Lung (tissue), 11 donors: ENCODE measurements at regions not wholly inside any gene's neighbourhood (a gene's known extent, or its start where the extent isn't known, plus 50 kb on each side); places are given as distances from the start of the nearest gene placed in this dataset.
"Not testable (repeated sequence)": the region's sequence is repeated elsewhere in the genome, so short reads cannot be mapped to it uniquely, and the experiment has no call there.

Source experiments
- ATAC-seq: fragments of 200-7000 bp; cut with Tn5 transposase; one replicate; pipeline ENCODE4 v1.9.1; 2020; ENCODE audit warnings: moderate number of reproducible peaks; ENCODE audit not compliant: insufficient read depth, low FRiP score
- DNase-seq, 3 donors: peaks; one replicate each; pipeline ENCODE4 v3.0.0-alpha.2; 2013 to 2017
- H3K27ac ChIP-seq, 2 donors: one replicate each; pipeline ENCODE4 v1.5.1; 2013; ENCODE audit warnings: mild to moderate bottlenecking in 2 of 2, moderate library complexity in 2 of 2, control low read depth in 1 of 2, inconsistent platforms in 1 of 2, low read depth in 1 of 2, low read length in 1 of 2
- H3K27me3 ChIP-seq, 3 donors: one replicate each; pipeline ENCODE4 v1.5.1; 2013; ENCODE audit warnings: low read length in 2 of 3; ENCODE audit not compliant: control insufficient read depth in 3 of 3, insufficient read depth in 3 of 3
- H3K36me3 ChIP-seq, 4 donors: one replicate each; pipeline ENCODE4 v1.5.1; 2013; ENCODE audit warnings: low read length in 4 of 4, mild to moderate bottlenecking in 1 of 4, moderate library complexity in 1 of 4; ENCODE audit not compliant: control insufficient read depth in 4 of 4, insufficient read depth in 4 of 4
- H3K4me1 ChIP-seq, 5 donors: one replicate each; pipeline ENCODE4 v1.5.1; 2013; ENCODE audit warnings: low read length in 5 of 5, mild to moderate bottlenecking in 2 of 5, moderate library complexity in 1 of 5; ENCODE audit not compliant: control insufficient read depth in 5 of 5, insufficient read depth in 5 of 5
- H3K4me3 ChIP-seq: one replicate; pipeline ENCODE4 v1.5.1; 2013; ENCODE audit warnings: mild to moderate bottlenecking, control low read depth, moderate library complexity
- H3K9ac ChIP-seq, 2 donors: one replicate each; pipeline ENCODE4 v1.5.1; 2013; ENCODE audit warnings: low read length in 2 of 2, control low read depth in 1 of 2; ENCODE audit not compliant: insufficient read depth in 1 of 2
- H3K9me3 ChIP-seq, 4 donors: one replicate each; pipeline ENCODE4 v1.5.1; 2013; ENCODE audit warnings: low read length in 3 of 4, mild to moderate bottlenecking in 1 of 4, moderate library complexity in 1 of 4; ENCODE audit not compliant: control insufficient read depth in 4 of 4, insufficient read depth in 3 of 4
- CTCF ChIP-seq: IDR thresholded peaks from 2 replicates; pipeline ENCODE4 v1.5.1; 2012; ENCODE audit warnings: mild to moderate bottlenecking; ENCODE audit errors: control extremely low read depth, extremely low read depth
- WGBS, 2 donors: extraction: QIAGEN DNeasy Blood & Tissue Kit; methylation state at CpG; one replicate each; pipeline ENCODE4 v1.1.7; 2013; 5-methylcytosine and 5-hydroxymethylcytosine counted together
- donor health status: control.
- donor health status: control.
- donor health status: Bipolar disorder and iron deficiency.
- donor health status: healthy.
- donor health status: DM: yes; HTN: yes; CAD: no.

- DNase-seq, result no peak
- H3K9ac ChIP-seq, result no peak overlapping the region
- H3K27me3 ChIP-seq, result no peaks in the 10 kb centered on the region
- WGBS, 2 donors, result 54 to 61% methylated on average over 9 of the region's 9 CpGs
- peaks cover 0 to 8% (median 3%) of the 10 kb centered on the region in 5 donors for H3K4me1 ChIP-seq
- H3K4me3 ChIP-seq, result no peak overlapping the region
- H3K36me3 ChIP-seq, result no peaks in the 10 kb centered on the region
- peak overlapping the region in 1 of 2 donors; percentile 68 for H3K27ac ChIP-seq
- TF ChIP-seq CTCF, result no peak
- no peaks in the 10 kb centered on the region for H3K9me3 ChIP-seq
- ATAC-seq, result peak; percentile 56
Measured at GRCh38 chr1:234851450-234852438, 241.8 kb upstream of the IRF2BP2 start.

GRCh38 chr1:234849832-234850231 is 239.9 kb upstream of the IRF2BP2 start:
- Histone ChIP-seq H3K9ac (no peak overlapping the region), H3K4me1 (peaks cover 0 to 8% (median 0%) of the 10 kb centered on the region in 5 donors), H3K4me3 (no peak overlapping the region), H3K27me3 (no peaks in the 10 kb centered on the region), H3K36me3 (no peaks in the 10 kb centered on the region), H3K9me3 (no peaks in the 10 kb centered on the region), H3K27ac (no peak overlapping the region)
- DNase-seq, result no peak
- TF ChIP-seq CTCF, result no peak
- 53 to 67% methylated on average over 8 of the region's 8 CpGs for WGBS, 2 donors
- ATAC-seq, result no peak

DNA sequence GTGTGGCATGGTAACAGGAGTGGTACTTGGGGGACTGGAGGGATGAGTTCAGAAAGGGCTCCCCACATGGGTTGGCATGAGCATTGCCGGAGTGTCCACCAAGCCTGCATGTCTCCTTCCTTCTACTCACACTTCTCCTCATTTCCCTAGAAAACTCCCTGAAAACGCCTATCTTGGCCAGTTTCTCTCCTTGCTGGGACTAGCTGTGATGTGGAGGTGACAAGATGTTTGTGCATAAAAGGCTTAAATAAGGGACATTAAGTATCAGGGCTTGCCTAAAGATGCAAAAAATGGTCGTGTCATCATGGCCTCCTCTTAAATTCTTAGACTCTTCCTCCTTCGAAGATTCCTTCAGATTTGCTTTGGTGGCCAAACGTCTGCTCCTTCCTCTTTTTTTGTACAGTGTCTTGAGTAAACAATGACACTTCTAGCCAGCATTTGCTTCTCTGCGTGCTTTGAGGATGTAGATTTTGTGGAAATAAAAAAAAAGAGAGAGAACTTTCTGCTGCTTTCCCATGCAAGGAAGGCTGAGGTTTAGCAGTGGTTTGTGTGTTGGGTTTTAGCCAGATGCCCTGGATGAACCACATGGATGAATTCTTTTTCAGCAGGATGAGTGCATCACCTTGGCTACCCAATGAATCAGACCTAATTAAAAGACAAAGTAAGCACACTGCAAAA is 239.1 kb upstream of the IRF2BP2 start:
- Histone ChIP-seq H3K4me1 (peaks cover 0 to 8% (median 0%) of the 10 kb centered on the region in 5 donors), H3K4me3 (no peak overlapping the region), H3K9me3 (no peaks in the 10 kb centered on the region), H3K27me3 (no peaks in the 10 kb centered on the region), H3K36me3 (no peaks in the 10 kb centered on the region), H3K27ac (peak overlapping the region; percentile 12 to 61), H3K9ac (no peak overlapping the region)
- DNase-seq, result peak in 2 of 3 donors; percentile 46 to 50
- TF ChIP-seq CTCF, result no peak
- no peak for ATAC-seq
- WGBS, 2 donors, result 41 to 45% methylated on average over 6 of the region's 6 CpGs

DNA sequence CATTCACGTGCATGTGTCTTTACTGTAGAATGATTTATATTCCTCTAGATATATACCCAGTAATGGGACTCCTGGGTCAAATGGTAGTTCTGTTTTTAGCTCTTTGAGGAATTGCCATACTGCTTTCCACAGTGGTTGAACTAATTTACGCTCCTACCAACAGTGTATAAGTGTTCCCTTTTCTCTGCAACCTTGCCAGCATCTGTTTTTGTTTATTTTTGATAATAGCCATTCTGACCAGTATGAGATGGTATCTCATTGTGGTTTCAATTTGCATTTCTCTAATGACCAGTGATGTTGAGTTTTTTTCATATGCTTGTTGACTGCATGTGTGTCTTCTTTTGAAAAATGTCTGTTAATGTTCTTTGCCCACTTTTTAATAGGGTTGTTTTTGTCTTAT is 236.8 kb upstream of the IRF2BP2 start:
- peaks cover 0 to 13% (median 4%) of the 10 kb centered on the region in 5 donors for H3K4me1 ChIP-seq

More for the DNA sequence above, 236.8 kb upstream of the IRF2BP2 start:
- not testable (repeated sequence) for ATAC-seq, H3K27me3 ChIP-seq, H3K9me3 ChIP-seq, DNase-seq, H3K9ac ChIP-seq, H3K4me3 ChIP-seq, H3K36me3 ChIP-seq, H3K27ac ChIP-seq
- 94 to 96% methylated on average over 2 of the region's 2 CpGs for WGBS, 2 donors
